ENCODE measurements at regions not wholly inside any gene's neighbourhood (a gene's known extent, or its start where the extent isn't known, plus 50 kb on each side); places are given as distances from the start of the nearest gene placed in this dataset.

GRCh38 chr14:96649327-96649601, 147.1 kb downstream of the PAPOLA start:
- Histone ChIP-seq H3K27me3 (ENCODE audit: insufficient read depth, low read length) (no peaks in the 10 kb centered on the region), H3K9me3 (ENCODE audit: low read depth, low read length) (no peaks in the 10 kb centered on the region), H3K4me2 (ENCODE audit: insufficient read depth, low read length) (no peak overlapping the region), H3K4me1 (ENCODE audit: insufficient read depth, low read length) (no peaks in the 10 kb centered on the region), H4K20me1 (ENCODE audit: insufficient read depth, low read length) (no peaks in the 10 kb centered on the region), H3K4me3 (ENCODE audit: insufficient read depth, low read length) (no peak overlapping the region), H2AFZ (ENCODE audit: low read length) (no peak overlapping the region), H3K36me3 (ENCODE audit: insufficient read depth, low read length) (no peaks in the 10 kb centered on the region), H3K79me2 (ENCODE audit: insufficient read depth, low read length) (no peaks in the 10 kb centered on the region), H3K27ac (ENCODE audit: low read depth, low read length) (no peak overlapping the region)
- no peak for DNase-seq (ENCODE audit: insufficient read length, low spot score, missing footprints)
- TF ChIP-seq CTCF (IDR thresholded peaks at IDR 0.05; ENCODE audit: extremely low read depth, low read depth, low read length): no peak

GRCh38 chr14:96653597-96653996, 143.6 kb upstream of the VRK1 start:
- H2AFZ ChIP-seq (ENCODE audit: low read length): no peak overlapping the region
- no peak for DNase-seq (ENCODE audit: insufficient read length, low spot score, missing footprints)
- no peak for TF ChIP-seq CTCF (IDR thresholded peaks at IDR 0.05; ENCODE audit: extremely low read depth, low read depth, low read length)
- H3K9me3 ChIP-seq (ENCODE audit: low read depth, low read length): no peaks in the 10 kb centered on the region
- no peaks in the 10 kb centered on the region for H3K79me2 ChIP-seq (ENCODE audit: insufficient read depth, low read length)
- H3K4me2 ChIP-seq (ENCODE audit: insufficient read depth, low read length): no peak overlapping the region
- no peak overlapping the region for H3K27ac ChIP-seq (ENCODE audit: low read depth, low read length)
- no peaks in the 10 kb centered on the region for H3K4me1 ChIP-seq (ENCODE audit: insufficient read depth, low read length)
- H3K4me3 ChIP-seq (ENCODE audit: insufficient read depth, low read length): no peak overlapping the region
- no peaks in the 10 kb centered on the region for H3K36me3 ChIP-seq (ENCODE audit: insufficient read depth, low read length)
- no peaks in the 10 kb centered on the region for H4K20me1 ChIP-seq (ENCODE audit: insufficient read depth, low read length)
- no peaks in the 10 kb centered on the region for H3K27me3 ChIP-seq (ENCODE audit: insufficient read depth, low read length)

- no peak overlapping the region for H3K4me3 ChIP-seq (ENCODE audit: insufficient read depth, low read length)
- no peaks in the 10 kb centered on the region for H3K79me2 ChIP-seq (ENCODE audit: insufficient read depth, low read length)
- H3K4me1 ChIP-seq (ENCODE audit: insufficient read depth, low read length): no peaks in the 10 kb centered on the region
- H3K36me3 ChIP-seq (ENCODE audit: insufficient read depth, low read length): no peaks in the 10 kb centered on the region
- H2AFZ ChIP-seq (ENCODE audit: low read length): no peak overlapping the region
- TF ChIP-seq CTCF (IDR thresholded peaks at IDR 0.05; ENCODE audit: extremely low read depth, low read depth, low read length): no peak
- no peaks in the 10 kb centered on the region for H3K9me3 ChIP-seq (ENCODE audit: low read depth, low read length)
- no peak overlapping the region for H3K27ac ChIP-seq (ENCODE audit: low read depth, low read length)
- H4K20me1 ChIP-seq (ENCODE audit: insufficient read depth, low read length): no peaks in the 10 kb centered on the region
- H3K4me2 ChIP-seq (ENCODE audit: insufficient read depth, low read length): no peak overlapping the region
- H3K27me3 ChIP-seq (ENCODE audit: insufficient read depth, low read length): no peaks in the 10 kb centered on the region
- DNase-seq (ENCODE audit: insufficient read length, low spot score, missing footprints): no peak
These were observed 138.6 kb upstream of the VRK1 start for GRCh38 chr14:96658611-96659010.

GRCh38 chr14:96660123-96660522, 137.1 kb upstream of the VRK1 start:
- Histone ChIP-seq H3K4me1 (ENCODE audit: insufficient read depth, low read length) (no peaks in the 10 kb centered on the region), H4K20me1 (ENCODE audit: insufficient read depth, low read length) (no peaks in the 10 kb centered on the region), H3K9me3 (ENCODE audit: low read depth, low read length) (no peaks in the 10 kb centered on the region), H3K4me3 (ENCODE audit: insufficient read depth, low read length) (no peak overlapping the region), H3K4me2 (ENCODE audit: insufficient read depth, low read length) (no peak overlapping the region), H2AFZ (ENCODE audit: low read length) (no peak overlapping the region), H3K36me3 (ENCODE audit: insufficient read depth, low read length) (no peaks in the 10 kb centered on the region), H3K79me2 (ENCODE audit: insufficient read depth, low read length) (no peaks in the 10 kb centered on the region), H3K27ac (ENCODE audit: low read depth, low read length) (no peak overlapping the region), H3K27me3 (ENCODE audit: insufficient read depth, low read length) (no peaks in the 10 kb centered on the region)
- peak; percentile 10 for DNase-seq (ENCODE audit: insufficient read length, low spot score, missing footprints)
- TF ChIP-seq CTCF (IDR thresholded peaks at IDR 0.05; ENCODE audit: extremely low read depth, low read depth, low read length): no peak

Data from osteoblast (primary cell).